H1 (cell line): ENCODE measurements at regions not wholly inside any gene's neighbourhood (a gene's known extent, or its start where the extent isn't known, plus 50 kb on each side); places are given as distances from the start of the nearest gene placed in this dataset.

Experiments
- CTCF ChIA-PET: fragments of 300-600 bp; sonication (Branson Sonifier 250); formaldehyde crosslinking; loops from one replicate; lab custom pipeline; 2021; ENCODE audit not compliant: partially characterized antibody; lab: Charles Lee
- POLR2A ChIA-PET: fragments of 300-600 bp; sonication (Branson Sonifier 250); formaldehyde crosslinking; loops from one replicate; lab custom pipeline; 2021; ENCODE audit warnings: inconsistent platforms; ENCODE audit not compliant: partially characterized antibody; lab: Charles Lee
- DNase-seq, 2 experiments: peaks; one replicate each; pipeline versions ENCODE4 v3.0.0 to v3.0.0-alpha.2; 2010 to 2022; ENCODE audit warnings: low spot score in 2 of 2, low read depth in 1 of 2, mixed read lengths in 1 of 2
- FAIRE-seq: peaks from 2 replicates; lab custom pipeline; 2011; peaks lifted over from hg19 to GRCh38; lab: Jason Lieb, UNC
- H2AFZ ChIP-seq: 2 replicates; pipeline ENCODE4 v1.8.1; 2012; ENCODE audit warnings: low read length, inconsistent platforms
- H2AK5ac ChIP-seq: 2 replicates; pipeline ENCODE4 v1.6.1; 2013; ENCODE audit warnings: low read depth, low read length
- H2BK120ac ChIP-seq: replicated peaks from 2 replicates; pipeline ENCODE3; 2013; ENCODE audit warnings: low read depth, low read length, inconsistent platforms
- H2BK12ac ChIP-seq: 2 replicates; pipeline ENCODE4 v1.6.1; 2013; ENCODE audit warnings: low read depth, low read length
- H2BK15ac ChIP-seq: 2 replicates; pipeline ENCODE4 v1.6.1; 2013; ENCODE audit warnings: low read length
- H2BK20ac ChIP-seq: 2 replicates; pipeline ENCODE4 v1.6.1; 2013; ENCODE audit warnings: low read length
- H2BK5ac ChIP-seq: 2 replicates; pipeline ENCODE4 v1.6.1; 2013; ENCODE audit warnings: low read depth, low read length
- H3K14ac ChIP-seq: 2 replicates; pipeline ENCODE4 v1.6.1; 2013; ENCODE audit warnings: inconsistent platforms; ENCODE audit not compliant: insufficient read length
- H3K18ac ChIP-seq: 2 replicates; pipeline ENCODE4 v1.6.1; 2013; ENCODE audit warnings: low read length; ENCODE audit errors: extremely low read depth
- H3K23ac ChIP-seq: 2 replicates; pipeline ENCODE4 v1.6.1; 2013; ENCODE audit warnings: inconsistent platforms; ENCODE audit not compliant: insufficient read length
- H3K23me2 ChIP-seq: 2 replicates; pipeline ENCODE4 v1.6.1; 2013; ENCODE audit warnings: low read depth, low read length
- H3K27ac ChIP-seq: 2 replicates; pipeline ENCODE4 v1.6.1; 2011; ENCODE audit warnings: low read depth, low read length, inconsistent platforms
- H3K27me3 ChIP-seq, 4 experiments: replicated peaks in 1 of 4; 1 replicate in 1 of 4; 2 replicates in 3 of 4; pipeline versions ENCODE4 v1.6.1 to v1.8.1; 2011 to 2013; ENCODE audit warnings: low read length in 3 of 4, mild to moderate bottlenecking in 3 of 4, inconsistent platforms in 2 of 4, mixed read lengths in 2 of 4, moderate library complexity in 1 of 4; ENCODE audit not compliant: control insufficient read depth in 3 of 4, insufficient read depth in 3 of 4; ENCODE audit errors: extremely low read depth in 1 of 4
- H3K36me3 ChIP-seq, 4 experiments: 2 replicates each; pipeline versions ENCODE4 v1.6.1 to v1.8.1; 2011 to 2013; ENCODE audit warnings: mild to moderate bottlenecking in 4 of 4, low read length in 3 of 4, moderate library complexity in 2 of 4, control low read depth in 1 of 4, inconsistent platforms in 1 of 4; ENCODE audit not compliant: insufficient read depth in 4 of 4, control insufficient read depth in 2 of 4
- H3K4ac ChIP-seq: replicated peaks from 2 replicates; pipeline ENCODE3; 2013; ENCODE audit warnings: low read length, low read depth, mixed read lengths, inconsistent platforms; ENCODE audit not compliant: insufficient read length
- H3K4me1 ChIP-seq, 4 experiments: replicated peaks in 1 of 4; 1 replicate in 1 of 4; 2 replicates in 3 of 4; pipeline versions ENCODE4 v1.6.1 to v1.8.1; 2011 to 2013; ENCODE audit warnings: low read length in 3 of 4, inconsistent platforms in 2 of 4, mixed read lengths in 1 of 4; ENCODE audit not compliant: insufficient read depth in 4 of 4, control insufficient read depth in 3 of 4
- H3K4me2 ChIP-seq, 2 experiments: 2 replicates each; pipeline versions ENCODE4 v1.6.1 to v1.8.1; 2011 to 2013; ENCODE audit warnings: low read depth in 2 of 2, low read length in 2 of 2, control low read depth in 1 of 2, inconsistent platforms in 1 of 2, mild to moderate bottlenecking in 1 of 2; ENCODE audit not compliant: insufficient read depth in 1 of 2
- H3K4me3 ChIP-seq, 4 experiments: fragments of 200-600, 300-600 bp in 1 of 4; sonication (generic), shearing (Covaris generic), sonication (Bioruptor Twin) in 1 of 4; 2 replicates each; pipeline versions ENCODE4 v1.5.1 to v1.8.1; 2011 to 2016; ENCODE audit warnings: low read length in 4 of 4, low read depth in 3 of 4, control low read depth in 2 of 4, inconsistent platforms in 2 of 4, mild to moderate bottlenecking in 2 of 4, mixed read lengths in 1 of 4, moderate library complexity in 1 of 4; ENCODE audit not compliant: insufficient read depth in 2 of 4; ENCODE audit errors: extremely low read depth in 1 of 4
- H3K56ac ChIP-seq: replicated peaks from 2 replicates; pipeline ENCODE3; 2013; ENCODE audit warnings: low read depth, mild to moderate bottlenecking, mixed read lengths, low read length, inconsistent platforms; ENCODE audit not compliant: insufficient read length
- H3K79me1 ChIP-seq: 2 replicates; pipeline ENCODE4 v1.6.1; 2013; ENCODE audit warnings: low read depth, low read length, control low read depth
- H3K79me2 ChIP-seq, 2 experiments: 2 replicates each; pipeline versions ENCODE4 v1.6.1 to v1.8.1; 2012 to 2013; ENCODE audit warnings: low read length in 2 of 2, mild to moderate bottlenecking in 2 of 2, inconsistent platforms in 1 of 2; ENCODE audit not compliant: insufficient read depth in 2 of 2, control insufficient read depth in 1 of 2
- H3K9ac ChIP-seq, 4 experiments: replicated peaks in 1 of 4; 1 replicate in 1 of 4; 2 replicates in 3 of 4; pipeline versions ENCODE4 v1.6.1 to v1.8.1; 2011 to 2013; ENCODE audit warnings: low read depth in 3 of 4, low read length in 3 of 4, control low read depth in 2 of 4, mild to moderate bottlenecking in 2 of 4, moderate library complexity in 2 of 4, inconsistent platforms in 1 of 4; ENCODE audit errors: extremely low read depth in 1 of 4
- H3K9me3 ChIP-seq, 2 experiments: 2 replicates each; pipeline versions ENCODE4 v1.6.1 to v1.8.1; 2012 to 2013; ENCODE audit warnings: mild to moderate bottlenecking in 2 of 2, moderate library complexity in 2 of 2, control low read depth in 1 of 2, inconsistent platforms in 1 of 2, low read depth in 1 of 2, low read length in 1 of 2, mixed read lengths in 1 of 2; ENCODE audit not compliant: insufficient read depth in 2 of 2
- H4K20me1 ChIP-seq, 2 experiments: replicated peaks in 1 of 2; 2 replicates each; pipeline versions ENCODE3 to v1.8.1; 2011 to 2013; ENCODE audit warnings: inconsistent platforms in 2 of 2, low read length in 2 of 2, mild to moderate bottlenecking in 1 of 2; ENCODE audit not compliant: insufficient read depth in 2 of 2, control insufficient read depth in 1 of 2
- H4K5ac ChIP-seq: 2 replicates; pipeline ENCODE4 v1.6.1; 2013; ENCODE audit warnings: low read length, low read depth, mixed read lengths, inconsistent platforms; ENCODE audit not compliant: insufficient read length
- H4K8ac ChIP-seq: 2 replicates; pipeline ENCODE4 v1.8.0; 2013; ENCODE audit warnings: mild to moderate bottlenecking, moderate library complexity, low read length, inconsistent platforms; ENCODE audit not compliant: insufficient read depth; ENCODE audit errors: extremely low read depth
- H4K91ac ChIP-seq: replicated peaks from 2 replicates; pipeline ENCODE3; 2013; ENCODE audit warnings: low read length, mixed read lengths, inconsistent platforms; ENCODE audit not compliant: insufficient read length
- CTBP2 ChIP-seq: IDR thresholded peaks from 2 replicates; pipeline ENCODE4 v1.7.0; 2011; ENCODE audit warnings: borderline replicate concordance, mild to moderate bottlenecking, moderate library complexity, mixed read lengths, low read length; ENCODE audit not compliant: insufficient read depth, insufficient read length
- GABPA ChIP-seq: IDR thresholded peaks from 2 replicates; pipeline ENCODE4 v1.6.1; 2011; ENCODE audit warnings: mild to moderate bottlenecking, low read length, moderate library complexity, borderline replicate concordance; ENCODE audit not compliant: insufficient read depth
- HDAC6 ChIP-seq: IDR thresholded peaks from one replicate; pipeline ENCODE4 v1.7.1; 2012; ENCODE audit warnings: low read depth, mild to moderate bottlenecking, inconsistent platforms, low read length, moderate library complexity
- JUN ChIP-seq: IDR thresholded peaks from 2 replicates; pipeline ENCODE4 v1.6.1; 2011; ENCODE audit warnings: low read depth, mild to moderate bottlenecking, improper control_type of control experiment, low read length
- KDM1A ChIP-seq: fragments of 200-600, 300-600 bp; sonication (generic); IDR thresholded peaks from 2 replicates; pipeline ENCODE4 v1.7.1; 2016; ENCODE audit warnings: mild to moderate bottlenecking, low read length, borderline replicate concordance
- NRF1 ChIP-seq: IDR thresholded peaks from 2 replicates; pipeline ENCODE4 v1.6.1; 2011; ENCODE audit warnings: mild to moderate bottlenecking, low read depth, low read length, improper control_type of control experiment
- RAD21 ChIP-seq, 2 experiments: IDR thresholded peaks in 1 of 2; conservative IDR thresholded peaks in 1 of 2; 2 replicates each; pipeline ENCODE4 v1.6.1; 2011; ENCODE audit warnings: low read depth in 2 of 2, low read length in 2 of 2, improper control_type of control experiment in 1 of 2, inconsistent platforms in 1 of 2, mild to moderate bottlenecking in 1 of 2, moderate library complexity in 1 of 2
- SIRT6 ChIP-seq: IDR thresholded peaks from one replicate; pipeline ENCODE4 v1.7.1; 2012; ENCODE audit warnings: low read length, inconsistent platforms
- SP1 ChIP-seq: IDR thresholded peaks from 2 replicates; pipeline ENCODE4 v1.6.1; 2011; ENCODE audit warnings: low read depth, low read length
- SP4 ChIP-seq: IDR thresholded peaks from 2 replicates; pipeline ENCODE4 v1.6.1; 2012; ENCODE audit warnings: low read length, inconsistent platforms
- SUZ12 ChIP-seq: fragments of 200-600 bp; sonication (generic); IDR thresholded peaks from 2 replicates; pipeline ENCODE4 v1.6.1; 2012; ENCODE audit warnings: mild to moderate bottlenecking, inconsistent platforms, low read length, moderate library complexity, mixed read lengths
- WGBS, 2 experiments: shearing (Covaris generic) in 1 of 2; methylation state at CpG; one replicate each; pipeline versions ENCODE4 v1.1.6 to v1.1.7; 2013 to 2015; ENCODE audit warnings: low lambda C conversion rate in 2 of 2, mixed read lengths in 2 of 2, inconsistent platforms in 1 of 2, low coverage in 1 of 2, missing lambda C conversion rate in 1 of 2; ENCODE audit not compliant: insufficient replicate concordance in 2 of 2, insufficient coverage in 1 of 2, insufficient read length in 1 of 2; ENCODE audit errors: extremely low coverage in 1 of 2, missing lambda C conversion rate in 1 of 2; 5-methylcytosine and 5-hydroxymethylcytosine counted together
- TF ChIP-seq, protein P1 (sequence below): IDR thresholded peaks from 2 replicates; pipeline ENCODE4 v1.6.1; 2012; ENCODE audit warnings: inconsistent platforms
- TF ChIP-seq, protein P2 (sequence below): IDR thresholded peaks from 2 replicates; pipeline ENCODE4 v1.6.1; 2011; ENCODE audit warnings: low read depth, mild to moderate bottlenecking, low read length; ENCODE audit not compliant: insufficient read depth

DNA sequence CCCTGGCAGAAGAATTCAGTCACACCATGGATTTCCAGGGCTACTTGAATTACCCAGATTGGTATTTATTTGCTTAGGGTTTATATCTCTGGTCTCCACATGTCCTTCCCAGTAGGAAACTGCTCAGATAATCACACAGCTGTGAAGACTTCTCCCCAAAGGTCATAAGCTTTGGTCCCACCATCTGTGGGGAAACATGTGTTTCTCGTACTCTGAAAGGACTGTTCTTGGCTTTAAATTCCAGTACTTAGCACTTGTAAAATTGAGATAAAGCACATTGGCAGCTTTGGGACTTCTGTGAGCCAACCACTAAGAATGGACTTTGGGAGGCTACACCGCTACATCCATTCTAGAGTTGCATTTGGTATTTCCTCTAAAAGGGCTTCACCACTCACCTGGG lies 205.3 kb upstream of the FOXA2 start:
- CTCF ChIA-PET, result interaction anchor here (1.0 kb wide), 1 partner anchor 62 kb away, joined by 3 read pairs; no protein-coding TSS in a partner anchor
- Histone ChIP-seq H3K4ac (no peak overlapping the region), H3K9ac (no peak overlapping the region)
- no peak for TF ChIP-seq RAD21 (IDR thresholded peaks at IDR 0.05 in 1 of 2, conservative IDR thresholded peaks at IDR 0.05 in 1 of 2; ENCODE audit: low read depth in 2 of 2, low read length in 2 of 2)
- TF ChIP-seq CTBP2, result no peak
- TF ChIP-seq KDM1A, result no peak
- no peak for TF ChIP-seq NRF1
- TF ChIP-seq SIRT6, result no peak
- TF ChIP-seq SP1, result no peak
- TF ChIP-seq, protein P1, sequence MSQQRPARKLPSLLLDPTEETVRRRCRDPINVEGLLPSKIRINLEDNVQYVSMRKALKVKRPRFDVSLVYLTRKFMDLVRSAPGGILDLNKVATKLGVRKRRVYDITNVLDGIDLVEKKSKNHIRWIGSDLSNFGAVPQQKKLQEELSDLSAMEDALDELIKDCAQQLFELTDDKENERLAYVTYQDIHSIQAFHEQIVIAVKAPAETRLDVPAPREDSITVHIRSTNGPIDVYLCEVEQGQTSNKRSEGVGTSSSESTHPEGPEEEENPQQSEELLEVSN, result no peak
- TF ChIP-seq SP4, result no peak
- TF ChIP-seq SUZ12, result no peak
- TF ChIP-seq GABPA, result no peak
- no peak for TF ChIP-seq JUN
- TF ChIP-seq, protein P2, sequence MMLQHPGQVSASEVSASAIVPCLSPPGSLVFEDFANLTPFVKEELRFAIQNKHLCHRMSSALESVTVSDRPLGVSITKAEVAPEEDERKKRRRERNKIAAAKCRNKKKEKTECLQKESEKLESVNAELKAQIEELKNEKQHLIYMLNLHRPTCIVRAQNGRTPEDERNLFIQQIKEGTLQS, result no peak
- TF ChIP-seq HDAC6, result no peak

More for the DNA sequence above, 205.3 kb upstream of the FOXA2 start:
- H3K4me3 ChIP-seq, result no peak overlapping the region
- POLR2A ChIA-PET, result no interaction called here
- peaks cover 0 to 4% (median 2%) of the 10 kb centered on the region in 4 experiments; a peak in 2 of 7 replicates for H3K4me1 ChIP-seq
- H3K27ac ChIP-seq, result no peak overlapping the region
- no peak overlapping the region for H2AFZ ChIP-seq
- H4K5ac ChIP-seq, result no peak overlapping the region
- no peak overlapping the region; the same call in 1 of the 2 replicates for H2BK15ac ChIP-seq
- H4K91ac ChIP-seq, result no peak overlapping the region
- no peaks in the 10 kb centered on the region for H3K27me3 ChIP-seq
- H4K8ac ChIP-seq, result no peak overlapping the region
- H3K23me2 ChIP-seq, result no peaks in the 10 kb centered on the region
- H2BK20ac ChIP-seq, result no peak overlapping the region
- H3K9me3 ChIP-seq, result 0 out of 4 replicates have a peak, but pooled peaks cover 0 to 2% of the 10 kb centered on the region in 2 experiments
- no peaks in the 10 kb centered on the region for H3K79me1 ChIP-seq
- FAIRE-seq (no peak), DNase-seq (no peak)
- no peak overlapping the region for H3K4me2 ChIP-seq
- no peak overlapping the region for H3K23ac ChIP-seq
- H3K14ac ChIP-seq, result no peak overlapping the region
- H2BK5ac ChIP-seq, result no peak overlapping the region
- no peaks in the 10 kb centered on the region for H4K20me1 ChIP-seq
- no peak overlapping the region for H2BK120ac ChIP-seq
- WGBS, 2 experiments, result 97% methylated on average over 2 of the region's 2 CpGs; no CpG with 5 or more reads in 1 of the 2 experiments
- H3K18ac ChIP-seq, result no peak overlapping the region
- H3K36me3 ChIP-seq, result no peaks in the 10 kb centered on the region
- H2BK12ac ChIP-seq, result no peak overlapping the region
- H3K56ac ChIP-seq, result no peak overlapping the region
- no peaks in the 10 kb centered on the region for H3K79me2 ChIP-seq
- H2AK5ac ChIP-seq, result no peak overlapping the region
